Adrenal gland (tissue), 2 donors: ENCODE measurements at regions not wholly inside any gene's neighbourhood (a gene's known extent, or its start where the extent isn't known, plus 50 kb on each side); places are given as distances from the start of the nearest gene placed in this dataset.

Source experiments
- small RNA-seq, 2 donors: library from RNA; depleted of rRNA; stranded (forward); fragments of <200 nt; gene quantifications; one replicate each; pipeline ENCODE3, GENCODE V24; 2016

Small RNA genes in the stretch of these regions (small RNA-seq; reads per million reads assigned to genes)
- gene MTATP6P21 (0 reads per million in 2 donors), gene RF00019 (0 reads per million in 2 donors), gene RNA5SP231 (0 reads per million in 2 donors), gene RNU6-229P (0 reads per million in 2 donors), gene RNU6-832P (0 reads per million in 2 donors)
